Endothelial cell (in vitro differentiated cells): ENCODE measurements at regions not wholly inside any gene's neighbourhood (a gene's known extent, or its start where the extent isn't known, plus 50 kb on each side); places are given as distances from the start of the nearest gene placed in this dataset.

ENCODE experiments used
- DNase-seq: peaks from one replicate; pipeline ENCODE4 v3.0.0; 2021; ENCODE audit warnings: low spot score
- H3K27ac Mint-ChIP-seq: one replicate; pipeline ENCODE4 v1.8.0; 2021; ENCODE audit warnings: mixed read lengths, inconsistent platforms; ENCODE audit not compliant: unreplicated experiment
- H3K27me3 Mint-ChIP-seq: one replicate; pipeline ENCODE4 v1.8.0; 2021; ENCODE audit warnings: mild to moderate bottlenecking, moderate library complexity, mixed read lengths, inconsistent platforms; ENCODE audit not compliant: unreplicated experiment
- H3K36me3 Mint-ChIP-seq: one replicate; pipeline ENCODE4 v1.8.0; 2021; ENCODE audit warnings: mild to moderate bottlenecking, low read depth, mixed read lengths, inconsistent platforms; ENCODE audit not compliant: unreplicated experiment
- H3K4me1 Mint-ChIP-seq: one replicate; pipeline ENCODE4 v1.8.0; 2021; ENCODE audit warnings: mild to moderate bottlenecking, mixed read lengths, inconsistent platforms; ENCODE audit not compliant: unreplicated experiment
- H3K4me3 Mint-ChIP-seq: one replicate; pipeline ENCODE4 v1.8.0; 2021; ENCODE audit warnings: mild to moderate bottlenecking, mixed read lengths, inconsistent platforms; ENCODE audit not compliant: unreplicated experiment
- H3K9me3 Mint-ChIP-seq: one replicate; pipeline ENCODE4 v1.8.0; 2021; ENCODE audit warnings: mixed read lengths, inconsistent platforms; ENCODE audit not compliant: unreplicated experiment
- CTCF ChIP-seq: fragments of 200-600 bp; sonication (generic); IDR thresholded peaks from one replicate; pipeline ENCODE4 v1.5.0; 2021; ENCODE audit warnings: antibody characterized with exemption; ENCODE audit not compliant: unreplicated experiment

DNA sequence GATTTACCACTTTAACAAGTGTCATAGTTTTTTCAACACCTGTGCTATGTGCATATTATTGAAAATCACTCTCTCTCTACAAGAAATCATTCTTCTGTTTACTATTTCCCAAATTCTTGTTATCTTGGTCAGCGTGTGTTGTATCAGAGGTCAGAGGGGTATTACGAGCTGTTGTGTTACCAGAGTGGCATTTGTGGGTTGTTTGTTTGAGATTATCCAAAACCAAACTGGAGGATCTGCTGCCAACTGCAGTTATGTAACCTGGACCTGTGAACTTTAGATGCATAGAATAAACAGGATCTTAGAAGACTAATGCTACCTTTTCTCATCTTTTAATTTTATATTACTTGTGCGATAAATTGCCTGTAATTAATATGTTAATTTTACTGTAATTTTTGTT is 1751.4 kb upstream of the SPRY2 start:
- no peak for DNase-seq
- Mint-ChIP-seq H3K36me3 (no peaks in the 10 kb centered on the region), H3K9me3 (no peaks in the 10 kb centered on the region), H3K4me1 (no peaks in the 10 kb centered on the region), H3K4me3 (no peak overlapping the region), H3K27me3 (no peaks in the 10 kb centered on the region), H3K27ac (no peak overlapping the region)
- TF ChIP-seq CTCF = no peak

- TF ChIP-seq CTCF = no peak
- no peaks in the 10 kb centered on the region for H3K4me1 Mint-ChIP-seq
- H3K4me3 Mint-ChIP-seq = no peak overlapping the region
- no peaks in the 10 kb centered on the region for H3K27me3 Mint-ChIP-seq
- no peak overlapping the region for H3K27ac Mint-ChIP-seq
- DNase-seq = no peak
- H3K9me3 Mint-ChIP-seq = no peaks in the 10 kb centered on the region
- H3K36me3 Mint-ChIP-seq = no peaks in the 10 kb centered on the region
Measured at GRCh38 chr13:82088781-82089180, 1747.9 kb upstream of the SPRY2 start.

DNA sequence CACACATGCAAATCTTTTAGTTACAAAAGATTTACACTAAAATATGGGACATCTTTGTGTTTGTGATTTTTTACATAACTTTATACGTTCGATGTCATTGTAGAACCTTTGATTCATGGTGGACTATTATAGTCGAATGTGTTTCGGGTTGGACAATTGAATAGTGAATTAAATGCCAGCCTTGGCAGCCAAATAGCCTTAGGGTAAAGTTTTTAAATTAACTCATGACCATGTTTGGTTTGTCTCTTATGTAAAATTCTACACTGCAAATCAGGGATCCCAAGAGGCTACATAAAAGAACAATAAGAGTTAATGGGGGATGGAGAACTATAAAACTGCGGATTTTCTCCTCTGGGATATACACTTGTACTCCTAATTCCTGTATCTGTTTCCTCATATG is 1735.6 kb upstream of the SPRY2 start:
- Mint-ChIP-seq H3K4me1 (no peaks in the 10 kb centered on the region), H3K36me3 (no peaks in the 10 kb centered on the region), H3K4me3 (no peak overlapping the region), H3K9me3 (no peaks in the 10 kb centered on the region), H3K27me3 (no peaks in the 10 kb centered on the region), H3K27ac (no peak overlapping the region)
- DNase-seq = no peak
- no peak for TF ChIP-seq CTCF

DNA sequence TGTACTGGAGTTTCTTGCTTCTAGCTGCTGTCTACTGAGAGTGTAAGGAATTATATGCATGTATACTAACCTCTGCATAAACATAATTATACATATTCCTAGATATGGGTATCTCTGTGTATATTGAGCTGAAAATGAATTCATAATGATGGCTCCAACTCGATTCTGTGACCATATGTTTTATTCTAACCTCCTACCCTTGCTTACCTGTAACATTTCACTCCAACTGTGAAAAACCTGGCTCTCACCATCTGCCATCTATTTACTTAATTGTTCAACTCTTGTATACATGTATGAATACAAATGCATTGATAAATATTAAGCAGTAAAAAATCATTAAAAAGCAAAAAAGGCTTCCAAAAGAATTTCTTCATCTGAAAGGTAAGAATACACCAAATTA is 1729.5 kb upstream of the SPRY2 start:
- H3K9me3 Mint-ChIP-seq = no peaks in the 10 kb centered on the region
- H3K27me3 Mint-ChIP-seq = no peaks in the 10 kb centered on the region
- no peak for DNase-seq
- no peaks in the 10 kb centered on the region for H3K36me3 Mint-ChIP-seq
- no peak for TF ChIP-seq CTCF
- no peak overlapping the region for H3K27ac Mint-ChIP-seq
- H3K4me3 Mint-ChIP-seq = no peak overlapping the region
- no peaks in the 10 kb centered on the region for H3K4me1 Mint-ChIP-seq

GRCh38 chr13:82062772-82063171 is 1721.8 kb upstream of the SPRY2 start:
- H3K9me3 Mint-ChIP-seq = no peaks in the 10 kb centered on the region
- no peak overlapping the region for H3K4me3 Mint-ChIP-seq
- DNase-seq = no peak
- H3K36me3 Mint-ChIP-seq = no peaks in the 10 kb centered on the region
- TF ChIP-seq CTCF = no peak
- H3K27me3 Mint-ChIP-seq = no peaks in the 10 kb centered on the region
- H3K4me1 Mint-ChIP-seq = no peaks in the 10 kb centered on the region
- no peak overlapping the region for H3K27ac Mint-ChIP-seq
